Duodenal mucosa (tissue), 2 donors: ENCODE measurements at regions not wholly inside any gene's neighbourhood (a gene's known extent, or its start where the extent isn't known, plus 50 kb on each side); places are given as distances from the start of the nearest gene placed in this dataset.

ENCODE experiments used
- H3K27ac ChIP-seq: one replicate; pipeline ENCODE4 v1.7.0; 2013; ENCODE audit warnings: low read depth, low read length
- H3K27me3 ChIP-seq, 2 donors: one replicate each; pipeline ENCODE4 v1.7.0; 2013; ENCODE audit warnings: low read length in 2 of 2, control low read depth in 1 of 2; ENCODE audit not compliant: insufficient read depth in 2 of 2, control insufficient read depth in 1 of 2
- H3K36me3 ChIP-seq, 2 donors: one replicate each; pipeline ENCODE4 v1.7.0; 2013; ENCODE audit warnings: low read length in 2 of 2, control low read depth in 1 of 2; ENCODE audit not compliant: insufficient read depth in 2 of 2, control insufficient read depth in 1 of 2
- H3K4me1 ChIP-seq, 2 donors: one replicate each; pipeline ENCODE4 v1.7.0; 2013; ENCODE audit warnings: low read length in 2 of 2, control low read depth in 1 of 2; ENCODE audit not compliant: insufficient read depth in 2 of 2, control insufficient read depth in 1 of 2
- H3K4me3 ChIP-seq, 2 donors: one replicate each; pipeline ENCODE4 v1.7.0; 2013; ENCODE audit warnings: low read length in 2 of 2, low read depth in 1 of 2
- H3K9ac ChIP-seq, 2 donors: one replicate each; pipeline ENCODE4 v1.7.0; 2013; ENCODE audit warnings: low read length in 2 of 2, low read depth in 1 of 2
- H3K9me3 ChIP-seq, 2 donors: one replicate each; pipeline ENCODE4 v1.7.0; 2013; ENCODE audit warnings: low read length in 2 of 2, control low read depth in 1 of 2; ENCODE audit not compliant: control insufficient read depth in 1 of 2

DNA sequence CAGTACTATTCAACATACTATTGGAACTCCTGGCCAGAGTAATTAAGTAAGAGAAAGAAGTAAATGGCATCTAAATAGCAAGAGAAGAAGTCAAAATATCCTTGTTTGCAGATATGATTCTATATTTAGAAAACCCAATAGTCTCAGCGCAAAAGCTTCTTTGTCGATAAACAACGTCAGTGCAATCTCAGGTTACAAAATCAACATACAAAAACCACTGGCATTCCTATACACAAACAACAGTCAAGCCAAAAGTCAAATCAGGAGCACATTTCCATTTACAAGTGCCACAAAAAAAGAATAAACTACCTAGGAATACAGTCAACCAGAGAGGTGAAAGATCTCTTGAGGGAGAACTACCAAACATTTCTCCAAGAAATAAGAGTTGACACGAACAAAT, 1901.9 kb upstream of the ACO1 start:
- Histone ChIP-seq H3K27ac (no peak overlapping the region), H3K36me3 (no peaks in the 10 kb centered on the region), H3K27me3 (no peaks in the 10 kb centered on the region), H3K9me3 (no peaks in the 10 kb centered on the region), H3K4me1 (no peaks in the 10 kb centered on the region), H3K9ac (no peak overlapping the region), H3K4me3 (no peak overlapping the region)

DNA sequence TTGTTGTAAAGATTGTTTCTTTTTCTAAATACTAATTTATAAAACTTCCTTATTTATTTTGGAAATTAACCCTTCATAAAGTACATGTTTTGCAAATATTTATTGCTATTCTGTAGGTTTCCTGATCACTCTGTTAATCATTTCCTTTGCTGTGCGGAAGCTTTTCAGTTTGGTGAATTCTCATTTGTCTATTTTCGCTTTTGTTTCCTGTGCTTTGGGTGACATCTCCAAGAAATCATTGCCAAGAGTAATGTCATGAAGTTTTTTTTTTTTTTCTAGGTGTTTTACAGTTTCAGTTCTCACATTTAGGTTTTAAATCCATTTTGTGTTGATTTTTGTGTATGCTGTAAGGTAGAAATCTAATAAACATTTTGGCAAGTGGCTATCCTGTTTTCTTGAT, 1899.8 kb upstream of the ACO1 start:
- no peaks in the 10 kb centered on the region for H3K9me3 ChIP-seq
- H3K4me3 ChIP-seq = no peak overlapping the region
- H3K27me3 ChIP-seq = no peaks in the 10 kb centered on the region
- no peak overlapping the region for H3K27ac ChIP-seq
- no peaks in the 10 kb centered on the region for H3K36me3 ChIP-seq
- no peaks in the 10 kb centered on the region for H3K4me1 ChIP-seq
- no peak overlapping the region for H3K9ac ChIP-seq

DNA sequence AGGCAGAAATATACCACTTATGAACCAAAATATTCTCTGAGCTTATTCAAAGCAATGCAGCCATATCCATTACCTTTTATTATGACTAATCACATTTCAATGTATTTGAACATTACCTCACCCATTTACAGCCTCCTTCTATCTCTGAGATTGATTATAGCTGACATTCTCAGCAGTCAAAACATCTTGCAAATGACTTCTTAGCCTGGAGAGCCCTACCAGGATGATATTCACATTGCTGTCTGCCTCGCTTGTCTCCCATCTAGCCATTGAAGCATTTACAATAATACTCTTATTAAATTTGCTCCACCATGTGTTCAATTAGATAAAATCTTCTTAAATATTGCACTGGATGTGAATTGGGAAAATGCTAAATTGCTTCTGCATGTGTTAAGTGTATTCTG, 1879.9 kb upstream of the ACO1 start:
- no peaks in the 10 kb centered on the region for H3K27me3 ChIP-seq
- no peak overlapping the region for H3K27ac ChIP-seq
- H3K4me1 ChIP-seq = no peaks in the 10 kb centered on the region
- no peak overlapping the region for H3K9ac ChIP-seq
- no peak overlapping the region for H3K4me3 ChIP-seq
- no peaks in the 10 kb centered on the region for H3K36me3 ChIP-seq
- no peaks in the 10 kb centered on the region for H3K9me3 ChIP-seq

GRCh38 chr9:30505311-30505710, 1879.1 kb upstream of the ACO1 start:
- Histone ChIP-seq H3K36me3 (no peaks in the 10 kb centered on the region), H3K27me3 (no peaks in the 10 kb centered on the region), H3K27ac (no peak overlapping the region), H3K4me1 (no peaks in the 10 kb centered on the region), H3K9me3 (no peaks in the 10 kb centered on the region), H3K4me3 (no peak overlapping the region), H3K9ac (no peak overlapping the region)

GRCh38 chr9:30506749-30507148, 1877.7 kb upstream of the ACO1 start:
- no peak overlapping the region for H3K27ac ChIP-seq
- no peak overlapping the region for H3K4me3 ChIP-seq
- no peaks in the 10 kb centered on the region for H3K36me3 ChIP-seq
- H3K9ac ChIP-seq = no peak overlapping the region
- H3K27me3 ChIP-seq = no peaks in the 10 kb centered on the region
- no peaks in the 10 kb centered on the region for H3K9me3 ChIP-seq
- no peaks in the 10 kb centered on the region for H3K4me1 ChIP-seq

DNA sequence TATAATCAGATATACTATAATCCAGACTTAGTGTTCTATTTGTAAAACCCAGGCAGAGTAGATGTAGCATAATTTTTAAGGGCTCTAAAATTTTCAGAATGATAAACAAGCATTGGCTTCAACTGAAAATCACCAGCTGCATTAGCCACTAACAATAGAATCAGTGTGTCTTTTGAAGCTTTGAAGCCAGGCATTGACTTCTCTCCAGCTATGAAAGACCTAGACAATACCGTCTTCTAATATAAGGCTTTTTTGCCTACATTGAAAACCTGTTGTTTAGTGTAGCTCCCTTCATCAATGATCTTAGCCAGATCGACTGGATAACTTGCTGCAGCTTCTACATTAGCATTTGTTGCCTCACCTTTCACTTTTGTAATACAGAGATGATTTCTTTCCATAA, 1877.3 kb upstream of the ACO1 start:
- no peak overlapping the region for H3K27ac ChIP-seq
- H3K9ac ChIP-seq = no peak overlapping the region
- no peaks in the 10 kb centered on the region for H3K4me1 ChIP-seq
- H3K27me3 ChIP-seq = no peaks in the 10 kb centered on the region
- H3K4me3 ChIP-seq = no peak overlapping the region
- no peaks in the 10 kb centered on the region for H3K36me3 ChIP-seq
- H3K9me3 ChIP-seq = no peaks in the 10 kb centered on the region

GRCh38 chr9:30511666-30512065, 1872.8 kb upstream of the ACO1 start:
- H3K27ac ChIP-seq = no peak overlapping the region
- H3K27me3 ChIP-seq = no peaks in the 10 kb centered on the region
- no peak overlapping the region for H3K4me3 ChIP-seq
- no peaks in the 10 kb centered on the region for H3K36me3 ChIP-seq
- no peak overlapping the region for H3K9ac ChIP-seq
- no peaks in the 10 kb centered on the region for H3K9me3 ChIP-seq
- H3K4me1 ChIP-seq = no peaks in the 10 kb centered on the region

- Histone ChIP-seq H3K4me3 (no peak overlapping the region), H3K9me3 (no peaks in the 10 kb centered on the region), H3K4me1 (no peaks in the 10 kb centered on the region), H3K27me3 (no peaks in the 10 kb centered on the region), H3K27ac (no peak overlapping the region), H3K36me3 (no peaks in the 10 kb centered on the region), H3K9ac (no peak overlapping the region)
Observed at GRCh38 chr9:30519166-30519565, 1865.3 kb upstream of the ACO1 start.

GRCh38 chr9:30519756-30520155, 1864.7 kb upstream of the ACO1 start:
- H3K9ac ChIP-seq = no peak overlapping the region
- H3K36me3 ChIP-seq = no peaks in the 10 kb centered on the region
- H3K27me3 ChIP-seq = no peaks in the 10 kb centered on the region
- H3K4me3 ChIP-seq = no peak overlapping the region
- no peaks in the 10 kb centered on the region for H3K9me3 ChIP-seq
- no peak overlapping the region for H3K27ac ChIP-seq
- no peaks in the 10 kb centered on the region for H3K4me1 ChIP-seq

DNA sequence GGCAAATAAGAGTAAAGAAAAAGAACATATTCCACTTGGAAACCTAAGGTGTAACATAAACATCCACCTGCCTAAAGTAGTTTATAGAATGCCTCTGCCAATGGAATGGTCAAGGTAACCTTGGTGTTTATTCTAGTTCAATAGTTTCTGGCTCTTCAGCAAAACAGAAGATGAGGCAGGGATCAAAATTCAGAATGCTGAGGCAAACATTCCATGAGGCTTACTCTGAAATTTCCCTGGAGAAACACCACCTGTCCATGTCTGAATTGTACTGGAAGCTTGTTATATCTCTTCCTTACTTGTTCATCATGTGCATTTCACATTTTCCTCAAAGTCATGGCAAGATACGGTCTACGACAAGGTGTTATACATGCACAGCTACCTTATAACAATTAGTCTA, 1862.4 kb upstream of the ACO1 start:
- H3K9me3 ChIP-seq = no peaks in the 10 kb centered on the region
- no peak overlapping the region for H3K27ac ChIP-seq
- no peaks in the 10 kb centered on the region for H3K27me3 ChIP-seq

DNA sequence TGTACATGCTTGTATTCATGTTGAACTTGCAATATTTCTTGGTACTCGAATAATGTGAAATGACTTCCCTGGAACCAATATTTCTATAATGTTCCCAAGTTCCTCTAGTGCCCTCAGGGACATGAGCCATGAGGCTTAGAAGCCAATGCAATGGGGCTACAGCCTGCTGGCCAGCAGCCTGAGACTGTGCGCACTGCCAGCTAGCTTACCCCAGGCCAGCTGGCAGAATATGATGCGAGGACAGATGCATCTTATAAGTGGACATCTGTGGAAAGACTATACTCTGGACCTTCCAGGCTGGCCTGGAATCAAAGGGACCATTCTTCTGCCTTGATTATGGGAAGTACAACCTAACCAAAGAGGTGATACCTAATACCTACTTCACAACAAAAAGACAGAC, 1862.0 kb upstream of the ACO1 start:
- no peaks in the 10 kb centered on the region for H3K27me3 ChIP-seq
- H3K9ac ChIP-seq = no peak overlapping the region
- H3K4me3 ChIP-seq = no peak overlapping the region
- no peaks in the 10 kb centered on the region for H3K9me3 ChIP-seq
- H3K4me1 ChIP-seq = no peaks in the 10 kb centered on the region
- H3K36me3 ChIP-seq = no peaks in the 10 kb centered on the region
- H3K27ac ChIP-seq = no peak overlapping the region

More for the DNA sequence above, 1862.4 kb upstream of the ACO1 start:
- no peak overlapping the region for H3K4me3 ChIP-seq
- no peaks in the 10 kb centered on the region for H3K36me3 ChIP-seq
- no peaks in the 10 kb centered on the region for H3K4me1 ChIP-seq
- no peak overlapping the region for H3K9ac ChIP-seq
